Transverse colon (tissue), 3 donors: ENCODE measurements at regions not wholly inside any gene's neighbourhood (a gene's known extent, or its start where the extent isn't known, plus 50 kb on each side); places are given as distances from the start of the nearest gene placed in this dataset.

Experiments used
- POLR2A ChIP-seq: fragments of 450-650 bp; IDR thresholded peaks from one replicate; pipeline ENCODE4 v1.6.1; 2016; ENCODE audit warnings: antibody characterized with exemption, mild to moderate bottlenecking, moderate library complexity
- TF ChIP-seq, protein P1 (sequence below), 5 experiments: fragments of 200-600 bp in 3 of 5; fragments of 450-650 bp in 2 of 5; sonication (generic) in 3 of 5; IDR thresholded peaks; 1 replicate in 2 of 5; 2 replicates in 3 of 5; pipeline ENCODE4 v1.5.1; 2016 to 2017; ENCODE audit warnings: antibody characterized with exemption in 5 of 5, inconsistent platforms in 3 of 5, mild to moderate bottlenecking in 2 of 5, moderate library complexity in 1 of 5

DNA sequence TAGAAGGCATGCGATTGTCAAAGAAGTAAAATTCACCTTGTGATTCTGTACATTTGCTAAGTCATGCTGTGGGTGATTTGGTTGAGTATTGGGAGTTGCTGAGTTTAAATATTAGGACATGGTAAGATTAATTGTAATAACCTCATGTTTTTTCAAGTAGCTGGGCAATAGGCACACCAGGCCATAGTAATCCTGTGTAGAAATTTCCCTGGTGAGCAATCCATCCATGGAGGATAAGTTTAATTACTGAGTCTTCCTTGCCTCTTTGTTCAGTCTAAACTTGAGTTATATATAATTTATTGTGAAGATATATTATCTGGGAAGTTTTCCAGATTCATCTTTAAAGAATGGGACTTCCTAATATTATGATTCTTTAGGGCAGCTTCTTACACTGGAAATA is 221.1 kb upstream of the NUDT12 start:
- TF ChIP-seq, protein P1, sequence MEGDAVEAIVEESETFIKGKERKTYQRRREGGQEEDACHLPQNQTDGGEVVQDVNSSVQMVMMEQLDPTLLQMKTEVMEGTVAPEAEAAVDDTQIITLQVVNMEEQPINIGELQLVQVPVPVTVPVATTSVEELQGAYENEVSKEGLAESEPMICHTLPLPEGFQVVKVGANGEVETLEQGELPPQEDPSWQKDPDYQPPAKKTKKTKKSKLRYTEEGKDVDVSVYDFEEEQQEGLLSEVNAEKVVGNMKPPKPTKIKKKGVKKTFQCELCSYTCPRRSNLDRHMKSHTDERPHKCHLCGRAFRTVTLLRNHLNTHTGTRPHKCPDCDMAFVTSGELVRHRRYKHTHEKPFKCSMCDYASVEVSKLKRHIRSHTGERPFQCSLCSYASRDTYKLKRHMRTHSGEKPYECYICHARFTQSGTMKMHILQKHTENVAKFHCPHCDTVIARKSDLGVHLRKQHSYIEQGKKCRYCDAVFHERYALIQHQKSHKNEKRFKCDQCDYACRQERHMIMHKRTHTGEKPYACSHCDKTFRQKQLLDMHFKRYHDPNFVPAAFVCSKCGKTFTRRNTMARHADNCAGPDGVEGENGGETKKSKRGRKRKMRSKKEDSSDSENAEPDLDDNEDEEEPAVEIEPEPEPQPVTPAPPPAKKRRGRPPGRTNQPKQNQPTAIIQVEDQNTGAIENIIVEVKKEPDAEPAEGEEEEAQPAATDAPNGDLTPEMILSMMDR (IDR thresholded peaks at IDR 0.05), result no peak
- no peak for TF ChIP-seq POLR2A
